ENCODE measurements at regions not wholly inside any gene's neighbourhood (a gene's known extent, or its start where the extent isn't known, plus 50 kb on each side); places are given as distances from the start of the nearest gene placed in this dataset.

GRCh38 chr2:9774266-9774665 is 69.0 kb upstream of the TAF1B start:
- no peak for DNase-seq

GRCh38 chr2:9775351-9775750 is 67.9 kb upstream of the TAF1B start:
- DNase-seq = no peak

- no peak for DNase-seq
These were observed 67.1 kb upstream of the TAF1B start for GRCh38 chr2:9775999-9776712.

- no peak for DNase-seq
These were observed 66.2 kb upstream of the TAF1B start for GRCh38 chr2:9777081-9777480.

- no peak for DNase-seq
These were observed 65.3 kb upstream of the TAF1B start for GRCh38 chr2:9778012-9778411.

GRCh38 chr2:9778471-9779316 is 64.6 kb upstream of the TAF1B start:
- no peak for DNase-seq

GRCh38 chr2:9779596-9780264 is 63.5 kb upstream of the TAF1B start:
- peak; percentile 40 for DNase-seq

- DNase-seq = no peak
These were observed 62.7 kb upstream of the TAF1B start for GRCh38 chr2:9780368-9781130.

- no peak for DNase-seq
These were observed 62.0 kb upstream of the TAF1B start for GRCh38 chr2:9781252-9781651.

- peak; percentile 50 for DNase-seq
These were observed 61.0 kb upstream of the TAF1B start for GRCh38 chr2:9782197-9782719.

GRCh38 chr2:9789371-9789770 is 53.9 kb upstream of the TAF1B start:
- no peak for DNase-seq

- DNase-seq = no peak
These were observed 52.5 kb upstream of the TAF1B start for GRCh38 chr2:9790702-9791225.

- DNase-seq = no peak
These were observed 51.6 kb upstream of the TAF1B start for GRCh38 chr2:9791711-9792110.

- DNase-seq = no peak
These were observed 49.9 kb upstream of the TAF1B start for GRCh38 chr2:9793156-9793917.

Data from activated gamma-delta T cell treated with Interleukin-2 at 50 U/mL for 16 hours (primary cell).